H1 (cell line): ENCODE measurements at regions not wholly inside any gene's neighbourhood (a gene's known extent, or its start where the extent isn't known, plus 50 kb on each side); places are given as distances from the start of the nearest gene placed in this dataset.

Source experiments
- CTCF ChIA-PET: fragments of 300-600 bp; sonication (Branson Sonifier 250); formaldehyde crosslinking; loops from one replicate; lab custom pipeline; 2021; ENCODE audit not compliant: partially characterized antibody; lab: Charles Lee
- POLR2A ChIA-PET: fragments of 300-600 bp; sonication (Branson Sonifier 250); formaldehyde crosslinking; loops from one replicate; lab custom pipeline; 2021; ENCODE audit warnings: inconsistent platforms; ENCODE audit not compliant: partially characterized antibody; lab: Charles Lee
- DNase-seq, 2 experiments: peaks; one replicate each; pipeline versions ENCODE4 v3.0.0 to v3.0.0-alpha.2; 2010 to 2022; ENCODE audit warnings: low spot score in 2 of 2, low read depth in 1 of 2, mixed read lengths in 1 of 2
- FAIRE-seq: peaks from 2 replicates; lab custom pipeline; 2011; peaks lifted over from hg19 to GRCh38; lab: Jason Lieb, UNC
- H2AFZ ChIP-seq: 2 replicates; pipeline ENCODE4 v1.8.1; 2012; ENCODE audit warnings: low read length, inconsistent platforms
- H2AK5ac ChIP-seq: 2 replicates; pipeline ENCODE4 v1.6.1; 2013; ENCODE audit warnings: low read depth, low read length
- H2BK120ac ChIP-seq: replicated peaks from 2 replicates; pipeline ENCODE3; 2013; ENCODE audit warnings: low read depth, low read length, inconsistent platforms
- H2BK12ac ChIP-seq: 2 replicates; pipeline ENCODE4 v1.6.1; 2013; ENCODE audit warnings: low read depth, low read length
- H2BK15ac ChIP-seq: 2 replicates; pipeline ENCODE4 v1.6.1; 2013; ENCODE audit warnings: low read length
- H2BK20ac ChIP-seq: 2 replicates; pipeline ENCODE4 v1.6.1; 2013; ENCODE audit warnings: low read length
- H2BK5ac ChIP-seq: 2 replicates; pipeline ENCODE4 v1.6.1; 2013; ENCODE audit warnings: low read depth, low read length
- H3K14ac ChIP-seq: 2 replicates; pipeline ENCODE4 v1.6.1; 2013; ENCODE audit warnings: inconsistent platforms; ENCODE audit not compliant: insufficient read length
- H3K18ac ChIP-seq: 2 replicates; pipeline ENCODE4 v1.6.1; 2013; ENCODE audit warnings: low read length; ENCODE audit errors: extremely low read depth
- H3K23ac ChIP-seq: 2 replicates; pipeline ENCODE4 v1.6.1; 2013; ENCODE audit warnings: inconsistent platforms; ENCODE audit not compliant: insufficient read length
- H3K23me2 ChIP-seq: 2 replicates; pipeline ENCODE4 v1.6.1; 2013; ENCODE audit warnings: low read depth, low read length
- H3K27ac ChIP-seq: 2 replicates; pipeline ENCODE4 v1.6.1; 2011; ENCODE audit warnings: low read depth, low read length, inconsistent platforms
- H3K27me3 ChIP-seq, 4 experiments: replicated peaks in 1 of 4; 1 replicate in 1 of 4; 2 replicates in 3 of 4; pipeline versions ENCODE4 v1.6.1 to v1.8.1; 2011 to 2013; ENCODE audit warnings: low read length in 3 of 4, mild to moderate bottlenecking in 3 of 4, inconsistent platforms in 2 of 4, mixed read lengths in 2 of 4, moderate library complexity in 1 of 4; ENCODE audit not compliant: control insufficient read depth in 3 of 4, insufficient read depth in 3 of 4; ENCODE audit errors: extremely low read depth in 1 of 4
- H3K36me3 ChIP-seq, 4 experiments: 2 replicates each; pipeline versions ENCODE4 v1.6.1 to v1.8.1; 2011 to 2013; ENCODE audit warnings: mild to moderate bottlenecking in 4 of 4, low read length in 3 of 4, moderate library complexity in 2 of 4, control low read depth in 1 of 4, inconsistent platforms in 1 of 4; ENCODE audit not compliant: insufficient read depth in 4 of 4, control insufficient read depth in 2 of 4
- H3K4ac ChIP-seq: replicated peaks from 2 replicates; pipeline ENCODE3; 2013; ENCODE audit warnings: low read length, low read depth, mixed read lengths, inconsistent platforms; ENCODE audit not compliant: insufficient read length
- H3K4me1 ChIP-seq, 4 experiments: replicated peaks in 1 of 4; 1 replicate in 1 of 4; 2 replicates in 3 of 4; pipeline versions ENCODE4 v1.6.1 to v1.8.1; 2011 to 2013; ENCODE audit warnings: low read length in 3 of 4, inconsistent platforms in 2 of 4, mixed read lengths in 1 of 4; ENCODE audit not compliant: insufficient read depth in 4 of 4, control insufficient read depth in 3 of 4
- H3K4me2 ChIP-seq, 2 experiments: 2 replicates each; pipeline versions ENCODE4 v1.6.1 to v1.8.1; 2011 to 2013; ENCODE audit warnings: low read depth in 2 of 2, low read length in 2 of 2, control low read depth in 1 of 2, inconsistent platforms in 1 of 2, mild to moderate bottlenecking in 1 of 2; ENCODE audit not compliant: insufficient read depth in 1 of 2
- H3K4me3 ChIP-seq, 4 experiments: fragments of 200-600, 300-600 bp in 1 of 4; sonication (generic), shearing (Covaris generic), sonication (Bioruptor Twin) in 1 of 4; 2 replicates each; pipeline versions ENCODE4 v1.5.1 to v1.8.1; 2011 to 2016; ENCODE audit warnings: low read length in 4 of 4, low read depth in 3 of 4, control low read depth in 2 of 4, inconsistent platforms in 2 of 4, mild to moderate bottlenecking in 2 of 4, mixed read lengths in 1 of 4, moderate library complexity in 1 of 4; ENCODE audit not compliant: insufficient read depth in 2 of 4; ENCODE audit errors: extremely low read depth in 1 of 4
- H3K56ac ChIP-seq: replicated peaks from 2 replicates; pipeline ENCODE3; 2013; ENCODE audit warnings: low read depth, mild to moderate bottlenecking, mixed read lengths, low read length, inconsistent platforms; ENCODE audit not compliant: insufficient read length
- H3K79me1 ChIP-seq: 2 replicates; pipeline ENCODE4 v1.6.1; 2013; ENCODE audit warnings: low read depth, low read length, control low read depth
- H3K79me2 ChIP-seq, 2 experiments: 2 replicates each; pipeline versions ENCODE4 v1.6.1 to v1.8.1; 2012 to 2013; ENCODE audit warnings: low read length in 2 of 2, mild to moderate bottlenecking in 2 of 2, inconsistent platforms in 1 of 2; ENCODE audit not compliant: insufficient read depth in 2 of 2, control insufficient read depth in 1 of 2
- H3K9ac ChIP-seq, 4 experiments: replicated peaks in 1 of 4; 1 replicate in 1 of 4; 2 replicates in 3 of 4; pipeline versions ENCODE4 v1.6.1 to v1.8.1; 2011 to 2013; ENCODE audit warnings: low read depth in 3 of 4, low read length in 3 of 4, control low read depth in 2 of 4, mild to moderate bottlenecking in 2 of 4, moderate library complexity in 2 of 4, inconsistent platforms in 1 of 4; ENCODE audit errors: extremely low read depth in 1 of 4
- H3K9me3 ChIP-seq, 2 experiments: 2 replicates each; pipeline versions ENCODE4 v1.6.1 to v1.8.1; 2012 to 2013; ENCODE audit warnings: mild to moderate bottlenecking in 2 of 2, moderate library complexity in 2 of 2, control low read depth in 1 of 2, inconsistent platforms in 1 of 2, low read depth in 1 of 2, low read length in 1 of 2, mixed read lengths in 1 of 2; ENCODE audit not compliant: insufficient read depth in 2 of 2
- H4K20me1 ChIP-seq, 2 experiments: replicated peaks in 1 of 2; 2 replicates each; pipeline versions ENCODE3 to v1.8.1; 2011 to 2013; ENCODE audit warnings: inconsistent platforms in 2 of 2, low read length in 2 of 2, mild to moderate bottlenecking in 1 of 2; ENCODE audit not compliant: insufficient read depth in 2 of 2, control insufficient read depth in 1 of 2
- H4K5ac ChIP-seq: 2 replicates; pipeline ENCODE4 v1.6.1; 2013; ENCODE audit warnings: low read length, low read depth, mixed read lengths, inconsistent platforms; ENCODE audit not compliant: insufficient read length
- H4K8ac ChIP-seq: 2 replicates; pipeline ENCODE4 v1.8.0; 2013; ENCODE audit warnings: mild to moderate bottlenecking, moderate library complexity, low read length, inconsistent platforms; ENCODE audit not compliant: insufficient read depth; ENCODE audit errors: extremely low read depth
- H4K91ac ChIP-seq: replicated peaks from 2 replicates; pipeline ENCODE3; 2013; ENCODE audit warnings: low read length, mixed read lengths, inconsistent platforms; ENCODE audit not compliant: insufficient read length
- BACH1 ChIP-seq: IDR thresholded peaks from 2 replicates; pipeline ENCODE4 v1.6.1; 2012; ENCODE audit warnings: low read length, improper control_type of control experiment
- JUN ChIP-seq: IDR thresholded peaks from 2 replicates; pipeline ENCODE4 v1.6.1; 2011; ENCODE audit warnings: low read depth, mild to moderate bottlenecking, improper control_type of control experiment, low read length
- NANOG ChIP-seq: IDR thresholded peaks from 2 replicates; pipeline ENCODE4 v1.6.1; 2011; ENCODE audit warnings: low read length, low read depth, mild to moderate bottlenecking, inconsistent platforms; ENCODE audit not compliant: insufficient read depth, poor library complexity, severe bottlenecking
- PHF8 ChIP-seq: fragments of 200-600 bp; sonication (generic); conservative IDR thresholded peaks from 2 replicates; pipeline ENCODE4 v1.7.1; 2012; ENCODE audit warnings: low read depth, mild to moderate bottlenecking, inconsistent platforms, low read length, moderate library complexity
- TAF1 ChIP-seq: IDR thresholded peaks from 2 replicates; pipeline ENCODE4 v1.6.1; 2011; ENCODE audit warnings: mild to moderate bottlenecking, low read depth, low read length
- WGBS, 2 experiments: shearing (Covaris generic) in 1 of 2; methylation state at CpG; one replicate each; pipeline versions ENCODE4 v1.1.6 to v1.1.7; 2013 to 2015; ENCODE audit warnings: low lambda C conversion rate in 2 of 2, mixed read lengths in 2 of 2, inconsistent platforms in 1 of 2, low coverage in 1 of 2, missing lambda C conversion rate in 1 of 2; ENCODE audit not compliant: insufficient replicate concordance in 2 of 2, insufficient coverage in 1 of 2, insufficient read length in 1 of 2; ENCODE audit errors: extremely low coverage in 1 of 2, missing lambda C conversion rate in 1 of 2; 5-methylcytosine and 5-hydroxymethylcytosine counted together

GRCh38 chr2:234128606-234129005, 78.1 kb downstream of the SPP2 start:
- Histone ChIP-seq H3K4me3 (no peak overlapping the region), H3K27ac (no peak overlapping the region), H3K23me2 (no peaks in the 10 kb centered on the region), H2AK5ac (no peak overlapping the region), H3K23ac (no peak overlapping the region), H4K20me1 (no peaks in the 10 kb centered on the region), H4K8ac (no peak overlapping the region), H3K9me3 (no peaks in the 10 kb centered on the region), H2BK20ac (no peak overlapping the region), H3K79me1 (no peaks in the 10 kb centered on the region), H3K9ac (no peak overlapping the region), H3K4ac (no peak overlapping the region), H2AFZ (no peak overlapping the region; the same call in 1 of the 2 replicates), H3K36me3 (no peaks in the 10 kb centered on the region), H3K56ac (no peak overlapping the region), H3K27me3 (no peaks in the 10 kb centered on the region), H2BK12ac (no peak overlapping the region), H4K5ac (no peak overlapping the region), H3K14ac (no peak overlapping the region), H3K79me2 (no peaks in the 10 kb centered on the region), H3K18ac (no peak overlapping the region), H3K4me1 (no peaks in the 10 kb centered on the region), H2BK120ac (no peak overlapping the region), H2BK5ac (no peak overlapping the region), H3K4me2 (no peak overlapping the region), H2BK15ac (no peak overlapping the region), H4K91ac (no peak overlapping the region)
- TF ChIP-seq TAF1, result no peak
- no peak for TF ChIP-seq NANOG
- TF ChIP-seq PHF8, result no peak
- TF ChIP-seq JUN, result no peak
- TF ChIP-seq BACH1, result no peak
- WGBS, 2 experiments, result 91% methylated on average over 1 of the region's 1 CpG; no CpG with 5 or more reads in 1 of the 2 experiments
- FAIRE-seq (no peak), DNase-seq (no peak)
- POLR2A ChIA-PET, result no interaction called here
- CTCF ChIA-PET, result no interaction called here
